Body of pancreas (tissue), 4 donors: ENCODE measurements at regions not wholly inside any gene's neighbourhood (a gene's known extent, or its start where the extent isn't known, plus 50 kb on each side); places are given as distances from the start of the nearest gene placed in this dataset.

Source experiments
- CTCF ChIP-seq, 7 experiments: fragments of 450-650 bp in 4 of 7; fragments of 200-600 bp in 3 of 7; sonication (generic) in 3 of 7; IDR thresholded peaks; one replicate each; pipeline ENCODE4 v1.5.1; 2016 to 2019; ENCODE audit warnings: antibody characterized with exemption in 7 of 7
- POLR2A ChIP-seq, 3 donors: fragments of 450-650 bp; IDR thresholded peaks; one replicate each; pipeline ENCODE4 v1.6.1; 2016; ENCODE audit warnings: antibody characterized with exemption in 3 of 3, mild to moderate bottlenecking in 2 of 3

GRCh38 chr22:49513358-49513851 lies 314.3 kb downstream of the BRD1 start:
- TF ChIP-seq POLR2A (IDR thresholded peaks at IDR 0.05) (no peak), CTCF (IDR thresholded peaks at IDR 0.05) (no peak)
